HG03097 (cell line): ENCODE measurements at regions not wholly inside any gene's neighbourhood (a gene's known extent, or its start where the extent isn't known, plus 50 kb on each side); places are given as distances from the start of the nearest gene placed in this dataset.

Experiments used
- ATAC-seq: cut with Tn5 transposase; IDR thresholded peaks from one replicate; pipeline ENCODE4 v1.9.1; 2021; ENCODE audit not compliant: unreplicated experiment, low FRiP score

DNA sequence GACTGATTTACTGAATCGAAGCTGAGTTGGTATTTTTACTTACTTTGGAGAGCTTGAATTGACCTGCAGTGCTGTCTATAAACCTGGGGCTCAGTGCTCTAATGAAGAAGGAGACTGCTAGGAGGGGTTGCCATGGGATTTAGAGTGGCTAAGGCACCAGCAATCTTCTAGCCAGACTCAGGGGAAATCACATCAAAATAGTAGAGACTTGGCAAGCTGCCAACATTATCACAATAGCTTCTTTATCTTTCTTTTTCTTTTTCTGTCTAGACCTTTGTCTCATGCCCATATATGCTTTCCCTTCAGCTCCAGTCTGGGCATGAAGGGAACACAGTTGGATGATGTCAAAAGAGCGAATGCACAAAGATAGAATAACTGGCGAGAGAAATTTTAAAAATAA, 301.1 kb upstream of the DPYD start:
- ATAC-seq, result no peak

DNA sequence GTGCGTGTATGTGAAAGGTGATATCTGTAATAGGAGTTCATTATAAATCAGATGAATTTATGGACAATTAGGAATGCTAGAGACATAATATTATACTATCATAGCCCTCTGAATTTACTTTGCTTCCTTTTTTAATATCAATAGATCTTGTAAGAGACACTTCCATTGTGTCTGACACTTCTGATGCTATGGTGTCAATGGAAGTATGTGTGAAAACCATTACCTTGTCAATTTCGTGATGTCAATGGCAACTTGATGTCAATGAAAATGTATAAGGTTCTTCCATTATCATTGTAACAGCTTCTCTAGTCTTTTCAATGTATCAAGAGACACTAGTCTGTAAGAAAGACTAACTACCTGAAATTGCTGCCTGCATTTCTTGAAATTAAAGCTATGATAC, 296.8 kb upstream of the DPYD start:
- ATAC-seq, result no peak

DNA sequence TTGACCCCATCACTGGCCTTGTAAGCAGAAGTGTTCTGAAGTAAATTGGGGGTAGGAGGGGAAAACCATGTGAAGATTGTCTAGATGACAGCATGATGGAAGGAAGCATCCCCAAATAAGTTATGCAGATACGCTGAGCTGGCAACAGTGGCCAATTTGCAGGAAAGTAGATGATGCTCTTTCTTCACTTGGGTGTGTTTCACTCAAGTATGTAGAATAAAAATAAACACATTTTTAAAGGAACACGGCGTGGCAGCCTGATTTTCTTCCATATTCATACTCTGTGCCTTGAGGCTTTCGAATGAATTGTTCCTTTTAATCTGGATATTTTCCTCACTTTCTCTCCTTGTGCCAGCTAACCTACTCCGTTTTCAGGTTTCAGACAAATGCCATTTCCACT, 295.5 kb upstream of the DPYD start:
- ATAC-seq, result no peak

DNA sequence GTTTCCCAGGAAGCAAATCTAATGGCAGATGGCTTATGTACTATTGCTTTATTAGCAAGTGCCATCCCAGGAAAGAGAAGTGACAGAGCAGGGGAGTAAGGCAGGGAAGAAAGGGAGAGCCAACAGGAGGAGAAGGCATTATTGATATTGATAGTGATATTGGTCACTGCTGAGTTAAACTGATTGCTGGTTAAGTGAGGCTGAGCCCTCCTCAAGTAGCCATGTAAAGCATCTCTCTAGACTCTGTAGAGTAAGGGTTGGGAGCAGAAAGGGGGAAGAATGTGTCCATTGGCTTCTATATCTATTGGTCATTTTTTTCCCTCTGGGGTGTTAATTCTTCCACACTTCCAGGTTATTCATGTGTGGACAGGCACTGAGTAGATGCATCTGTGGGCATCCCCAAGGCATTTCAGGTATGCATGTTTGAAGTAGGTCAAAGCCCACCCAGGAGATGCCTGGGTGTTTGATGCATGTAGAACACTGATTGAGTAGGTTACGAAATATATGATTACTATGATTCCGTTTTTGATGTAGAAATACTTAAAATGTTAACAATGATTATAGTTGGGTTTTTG, 290.5 kb upstream of the DPYD start:
- no peak for ATAC-seq

DNA sequence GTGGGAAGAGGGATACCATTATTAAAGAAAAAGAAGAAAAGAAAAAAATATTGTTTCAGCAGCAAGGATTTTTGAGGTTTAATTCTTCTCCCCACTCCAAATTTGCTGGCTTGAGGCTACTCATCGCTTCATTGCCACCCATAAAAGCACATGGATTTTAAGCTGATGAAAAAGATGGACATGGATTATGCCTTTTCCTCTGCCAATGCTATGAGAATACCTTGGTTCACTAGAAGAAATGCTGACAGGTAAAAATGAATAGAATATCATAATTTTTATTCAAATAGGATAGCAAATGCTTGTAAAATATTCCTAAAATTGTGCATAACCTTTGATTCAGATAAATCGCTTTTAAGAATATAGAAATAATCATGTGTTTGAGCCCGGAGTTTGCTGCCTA, 289.7 kb upstream of the DPYD start:
- ATAC-seq, result no peak

DNA sequence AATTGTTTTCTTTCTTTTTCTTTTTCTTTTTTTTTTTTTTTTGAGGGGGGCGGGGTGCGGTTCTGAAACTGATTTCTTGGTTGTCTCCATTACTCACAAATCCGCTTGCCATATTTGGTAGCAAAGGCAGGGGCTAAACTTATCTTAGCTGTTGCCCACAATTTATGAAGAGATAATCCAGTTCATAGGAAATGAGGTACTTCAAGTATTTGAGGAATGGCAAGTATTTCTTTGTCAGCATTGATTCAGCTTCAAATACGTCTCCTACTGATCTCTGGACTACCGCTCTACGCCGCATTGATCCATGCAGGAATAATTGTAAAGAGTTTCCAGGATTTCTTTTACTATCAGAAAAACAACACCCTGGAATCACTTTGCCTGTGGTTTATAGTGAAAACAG, 289.2 kb upstream of the DPYD start:
- ATAC-seq, result no peak

DNA sequence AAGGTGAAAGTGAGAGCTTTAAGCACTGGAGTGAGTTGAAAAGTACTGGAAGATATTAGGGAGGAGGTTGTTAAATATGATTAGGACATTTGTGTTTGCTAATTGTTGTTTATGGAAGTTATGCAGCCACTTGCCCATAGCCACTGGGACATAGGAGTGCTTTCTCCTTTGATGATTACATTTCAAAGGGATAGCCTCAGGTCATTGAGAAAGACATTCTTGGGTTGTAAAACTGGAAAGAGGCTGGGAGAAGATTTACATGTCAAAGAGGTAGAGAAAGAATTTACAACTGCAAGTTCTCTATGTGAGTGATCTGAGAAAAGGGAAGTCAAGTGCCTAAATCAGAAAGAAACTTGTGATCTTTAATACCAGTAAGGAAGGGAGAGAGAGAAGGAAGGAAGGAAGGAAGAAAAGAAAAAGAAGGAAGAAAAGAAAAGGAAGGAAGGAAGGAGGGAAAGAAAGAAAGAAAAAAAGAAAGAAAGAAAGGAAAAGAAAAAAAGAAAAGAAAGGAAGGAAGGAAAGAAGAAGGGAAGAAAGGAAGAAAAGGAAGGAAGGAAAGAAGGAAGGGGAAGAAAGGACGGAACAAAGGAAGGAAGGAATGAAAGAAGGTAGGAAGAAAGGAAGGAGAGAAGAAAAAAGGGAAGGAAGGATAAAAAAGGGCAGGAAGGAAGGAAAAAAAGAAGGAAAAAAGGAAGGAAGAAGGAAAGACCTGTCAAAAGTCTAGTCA, 284.6 kb upstream of the DPYD start:
- ATAC-seq, result no peak

DNA sequence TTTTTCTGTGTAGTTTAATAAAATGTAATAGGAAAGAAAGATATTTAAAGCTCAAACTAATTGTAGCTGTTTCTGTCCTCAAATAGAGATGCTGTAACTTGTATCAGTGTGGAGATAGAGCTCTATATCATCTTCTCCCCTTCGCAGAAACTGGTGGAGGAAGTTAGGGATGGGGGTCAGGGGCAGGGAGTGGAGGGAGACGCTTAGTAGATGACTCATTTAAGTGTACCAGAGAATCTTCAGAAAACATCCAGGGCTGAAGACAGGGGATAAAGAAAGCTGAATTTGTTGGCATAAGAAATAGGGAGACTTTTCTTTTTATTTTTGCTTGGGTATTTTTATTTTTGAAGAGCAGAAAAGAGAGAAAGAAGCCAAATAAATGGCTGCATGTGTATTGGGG, 282.6 kb upstream of the DPYD start:
- ATAC-seq, result no peak

DNA sequence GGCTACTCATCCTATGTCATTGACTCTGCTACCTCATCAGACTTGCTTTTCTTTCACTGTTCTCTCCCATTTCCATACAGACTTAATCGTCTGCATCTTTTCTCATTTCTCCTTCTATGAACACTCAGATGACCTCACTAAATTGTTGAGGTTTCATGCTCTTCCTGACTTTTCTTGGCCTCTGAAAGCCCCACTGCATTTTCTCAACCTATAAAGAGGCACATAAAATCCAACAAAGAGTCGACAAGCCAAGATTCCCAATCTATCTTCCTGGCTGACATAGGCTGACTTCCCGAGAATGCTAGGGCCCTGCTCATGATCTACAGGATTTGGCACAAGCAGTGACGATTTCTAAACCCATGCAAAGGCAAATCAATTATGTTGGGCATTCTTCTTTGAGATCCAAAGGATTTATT, 280.8 kb upstream of the DPYD start:
- no peak for ATAC-seq

DNA sequence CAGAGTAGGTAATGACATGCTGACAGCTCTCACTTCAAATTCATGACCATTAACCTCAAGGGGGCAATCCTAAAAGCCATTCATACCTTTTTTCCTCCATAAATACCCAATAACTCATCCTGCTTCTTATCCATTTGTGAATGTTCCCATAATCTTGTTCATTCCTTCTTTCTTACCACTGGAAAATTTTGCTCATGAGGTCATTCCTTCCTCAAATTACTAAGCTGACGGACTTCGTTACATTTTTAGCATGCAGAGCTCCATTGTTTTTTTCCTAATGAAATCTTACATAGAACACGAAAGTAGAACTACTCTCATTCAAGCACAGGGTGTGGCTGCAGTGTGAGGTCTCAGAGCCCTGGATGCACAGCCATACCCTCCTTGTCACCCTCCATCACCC, 276.5 kb upstream of the DPYD start:
- no peak for ATAC-seq

DNA sequence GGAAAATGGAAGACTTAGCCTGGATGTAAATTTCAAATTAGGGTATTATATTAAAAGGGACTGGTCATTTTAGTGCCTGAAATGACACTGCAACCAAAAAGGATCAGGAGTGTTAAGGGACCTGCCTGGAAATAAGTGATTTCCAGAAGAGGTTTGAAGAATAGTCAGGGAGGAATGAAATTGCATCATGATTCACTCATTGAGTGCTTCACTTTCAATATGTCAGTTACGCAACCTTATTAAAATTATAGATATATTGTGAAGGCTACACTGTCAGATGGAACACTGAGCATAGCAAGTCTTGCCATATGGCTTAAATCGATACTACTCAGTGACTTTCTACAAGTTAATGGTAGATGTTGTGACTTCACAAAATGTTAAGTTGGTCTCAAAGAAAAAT, 275.2 kb upstream of the DPYD start:
- ATAC-seq, result no peak

DNA sequence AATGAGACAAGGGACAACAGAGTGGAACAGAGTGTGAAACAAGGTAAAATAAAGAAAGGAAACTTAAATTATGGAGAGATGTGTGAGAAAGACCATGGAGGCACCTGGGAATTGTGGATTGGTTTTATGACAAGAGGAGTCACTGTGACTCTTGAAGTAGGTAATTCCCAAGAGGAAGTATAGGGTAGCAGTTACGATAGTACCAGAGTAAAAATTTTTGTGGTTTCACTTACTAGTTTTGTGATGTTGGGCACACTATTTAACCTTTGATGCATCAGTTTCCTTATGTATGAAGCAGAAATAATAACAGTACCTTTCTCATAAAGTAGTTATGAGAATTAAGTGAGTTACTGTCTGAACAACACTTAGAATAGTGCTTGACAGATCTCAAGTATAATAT, 267.9 kb upstream of the DPYD start:
- no peak for ATAC-seq

DNA sequence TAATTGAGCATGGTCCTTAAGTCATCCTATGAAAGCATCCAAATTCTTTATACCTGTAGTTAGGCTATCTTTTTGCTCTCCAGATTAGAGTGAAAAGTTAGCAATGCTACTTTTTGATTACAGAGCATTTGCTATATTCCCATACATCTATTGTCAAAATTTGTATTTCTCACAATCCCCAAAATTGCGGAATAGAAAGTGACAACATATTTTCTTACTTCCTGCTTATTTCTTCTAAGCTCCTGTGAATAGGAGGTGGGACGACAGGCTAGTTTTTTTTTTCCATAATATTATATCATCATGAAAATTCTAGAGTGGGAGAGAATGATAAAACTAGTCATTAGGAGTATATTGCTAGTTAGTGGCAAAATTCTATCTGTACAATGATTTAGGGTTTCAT, 264.0 kb upstream of the DPYD start:
- ATAC-seq, result no peak

DNA sequence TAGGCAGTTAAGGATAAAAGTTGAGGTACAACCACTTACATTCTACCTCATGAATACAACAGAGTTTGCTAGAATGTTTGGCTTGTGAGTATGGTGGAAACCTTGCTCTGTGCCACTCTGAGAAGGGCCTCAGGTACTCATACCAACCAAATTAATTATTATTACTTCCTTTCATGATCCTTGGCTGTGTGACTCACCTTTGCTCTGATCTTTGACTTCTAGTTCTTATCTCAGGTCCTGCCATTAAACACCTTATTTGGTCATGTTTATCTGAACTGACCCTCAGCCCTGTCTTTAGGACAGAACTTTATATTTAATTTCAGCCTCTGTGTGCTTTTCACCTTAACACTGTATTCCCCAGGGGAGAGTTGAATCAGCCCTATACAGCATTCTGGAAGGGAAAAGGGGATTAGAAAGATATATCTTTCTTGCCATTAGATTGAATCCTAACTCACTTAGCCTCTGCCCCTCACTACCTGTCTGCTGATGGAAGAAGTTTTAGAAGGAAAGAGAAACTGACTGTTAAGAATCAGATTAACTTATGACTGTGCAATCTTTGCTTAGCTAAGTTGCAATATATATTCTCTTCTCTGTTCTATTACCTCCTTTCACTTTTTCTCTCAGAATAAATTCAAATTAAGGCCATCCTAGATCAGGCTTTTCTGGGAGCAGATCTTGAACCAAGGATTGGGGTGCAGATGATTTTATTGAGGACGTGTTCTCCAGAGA, 260.4 kb upstream of the DPYD start:
- no peak for ATAC-seq

DNA sequence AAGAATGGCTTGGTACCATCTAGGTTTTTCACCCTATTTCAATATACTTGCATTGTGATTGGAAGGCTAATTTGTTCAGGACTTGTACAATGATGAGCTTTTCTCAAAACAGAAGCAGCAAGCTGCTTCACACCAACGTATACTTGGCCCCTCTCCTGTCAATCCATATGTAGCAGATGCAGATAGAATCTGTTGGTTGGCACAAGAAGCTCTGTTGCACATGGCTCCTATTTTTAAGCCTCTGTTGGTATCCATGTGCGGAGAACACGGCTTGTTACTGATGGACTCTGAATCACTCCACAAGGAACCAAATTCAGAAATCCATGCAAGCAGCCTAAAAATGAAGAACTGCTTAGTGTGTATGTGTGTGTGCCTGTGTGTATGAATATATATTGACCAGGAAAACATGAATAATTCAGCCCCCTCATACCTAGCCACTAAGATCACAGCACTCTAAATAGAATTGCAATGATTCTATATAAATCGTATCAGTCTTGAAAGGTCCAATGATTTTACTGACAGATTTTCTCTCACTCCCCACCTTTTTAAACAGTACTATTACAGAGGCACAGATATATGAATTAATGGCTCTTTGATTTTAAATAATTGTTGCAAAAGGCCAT, 258.4 kb upstream of the DPYD start:
- ATAC-seq, result no peak

DNA sequence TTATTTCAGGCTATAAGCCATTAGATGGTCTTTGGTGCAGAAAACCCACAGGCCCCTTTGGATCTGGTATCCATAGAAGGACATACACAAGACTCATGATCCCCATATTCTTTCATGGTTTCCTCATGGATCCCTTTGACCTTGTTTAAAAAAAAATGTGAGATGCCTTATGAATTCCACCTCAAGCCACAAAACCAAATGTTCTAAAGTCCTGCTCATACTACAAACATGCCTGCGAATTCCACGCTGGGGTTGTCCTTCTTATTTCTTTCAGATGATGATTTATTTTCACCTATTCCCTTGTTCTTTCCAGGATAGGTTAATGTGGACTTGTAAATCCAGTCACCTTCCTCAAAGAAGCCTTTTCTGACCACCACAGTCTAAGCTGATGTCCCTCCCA, 256.9 kb upstream of the DPYD start:
- ATAC-seq, result no peak

DNA sequence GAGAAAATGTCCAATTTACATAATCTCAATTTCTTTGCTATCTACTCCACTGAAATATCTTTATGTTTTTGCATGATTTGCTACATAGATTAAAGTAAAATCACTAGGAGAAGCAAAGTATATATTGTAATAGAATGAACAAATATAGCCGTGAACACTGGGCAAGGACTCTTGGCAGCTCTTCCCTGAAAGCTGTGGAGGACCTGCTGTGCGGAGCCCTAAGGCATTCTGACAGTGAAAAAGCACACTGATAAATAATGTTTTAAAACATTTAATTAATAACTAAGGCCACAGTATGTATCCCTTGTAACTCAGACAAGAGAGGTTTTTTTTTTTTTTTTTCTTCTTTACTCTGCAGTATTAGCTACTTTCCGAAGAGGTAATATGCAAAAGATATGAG, 256.1 kb upstream of the DPYD start:
- no peak for ATAC-seq

DNA sequence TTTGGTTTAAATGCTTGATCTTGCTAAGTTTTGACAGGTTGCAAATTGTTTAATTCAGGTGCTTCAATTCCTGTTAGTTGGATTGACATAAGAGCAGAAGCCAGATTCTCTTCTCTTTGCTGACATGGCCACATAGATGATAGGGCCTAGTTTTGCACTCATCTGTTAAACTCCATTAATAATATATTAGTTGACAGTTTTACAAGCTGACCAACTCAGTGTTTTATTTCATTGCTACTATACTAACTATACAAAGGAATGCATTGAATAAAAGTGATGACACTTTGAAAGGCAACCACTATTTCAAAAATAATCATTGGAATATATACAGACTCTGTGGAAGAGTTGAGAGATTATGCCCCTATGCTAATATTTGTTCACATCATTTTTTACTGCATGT, 255.6 kb upstream of the DPYD start:
- no peak for ATAC-seq

DNA sequence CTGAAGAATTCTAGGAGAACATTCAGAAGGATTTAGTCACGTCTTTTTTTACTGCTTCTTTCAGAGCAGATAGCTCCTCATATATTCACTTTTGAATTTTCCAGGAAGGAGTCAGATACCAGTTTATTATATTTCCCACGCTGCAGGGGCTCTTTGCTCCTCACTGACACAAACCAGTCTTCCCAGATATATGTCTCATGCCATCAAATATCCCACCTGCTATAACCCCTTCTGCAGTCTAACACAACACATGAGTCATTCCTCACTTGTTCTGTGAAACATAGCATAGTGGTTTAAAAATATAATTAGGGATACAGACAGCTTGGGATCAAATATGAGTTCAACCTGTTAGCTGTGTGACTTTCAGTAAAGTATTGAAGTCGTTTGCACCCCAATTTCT, 251.7 kb upstream of the DPYD start:
- no peak for ATAC-seq

DNA sequence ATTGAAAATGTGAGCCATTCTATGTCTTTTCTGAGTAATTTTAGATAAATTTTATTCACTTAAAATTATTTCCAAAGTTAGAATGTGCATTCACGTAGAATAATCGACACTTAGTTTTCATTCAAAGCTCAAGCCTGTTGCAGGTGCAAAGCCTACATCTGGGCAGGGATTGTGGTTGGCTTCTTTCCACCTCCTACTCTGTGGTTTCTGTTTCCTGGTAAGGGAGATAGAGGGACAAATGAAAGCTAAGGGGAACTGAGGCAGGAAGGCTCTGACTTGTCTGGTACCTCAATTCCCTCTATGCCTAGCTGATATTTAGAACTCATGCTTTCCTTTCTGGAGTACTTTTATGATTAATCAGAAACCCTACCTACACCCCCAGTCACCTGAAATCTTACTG, 251.2 kb upstream of the DPYD start:
- no peak for ATAC-seq

DNA sequence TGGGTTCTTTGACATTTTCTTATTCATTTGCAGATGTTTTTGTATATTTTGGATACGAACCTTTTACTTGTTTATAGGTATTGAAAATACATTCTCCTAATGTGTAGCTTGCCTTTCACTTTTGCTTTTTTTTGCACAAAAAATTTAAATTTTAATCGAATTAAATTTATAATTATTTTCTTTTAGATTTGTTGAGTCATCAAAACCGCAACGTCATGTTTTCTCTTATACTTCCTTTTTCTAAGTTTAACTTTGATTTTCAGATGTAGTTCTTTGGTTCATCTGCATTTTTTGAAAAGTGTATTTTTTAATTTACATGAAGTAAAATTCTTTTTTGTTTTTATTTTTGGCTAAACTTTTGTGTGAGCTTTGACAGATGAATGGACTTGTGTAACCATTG, 243.7 kb upstream of the DPYD start:
- no peak for ATAC-seq
